ENCODE measurements at regions not wholly inside any gene's neighbourhood (a gene's known extent, or its start where the extent isn't known, plus 50 kb on each side); places are given as distances from the start of the nearest gene placed in this dataset.
"Not testable (repeated sequence)": the region's sequence is repeated elsewhere in the genome, so short reads cannot be mapped to it uniquely, and the experiment has no call there.

- TF ChIP-seq CTCF (IDR thresholded peaks at IDR 0.05; ENCODE audit: low read depth, low read length): no peak
These were observed 483.4 kb upstream of the LARGE1 start for GRCh38 chr22:34403667-34404066.

GRCh38 chr22:34410111-34410510, 489.8 kb upstream of the LARGE1 start:
- no peak for TF ChIP-seq CTCF (IDR thresholded peaks at IDR 0.05; ENCODE audit: low read depth, low read length)
- no peak overlapping the region for H3K4me3 ChIP-seq (ENCODE audit: low read depth, low read length)

More at GRCh38 chr22:34403667-34404066, 483.4 kb upstream of the LARGE1 start:
- no peak overlapping the region for H3K4me3 ChIP-seq (ENCODE audit: low read depth, low read length)

- H3K4me3 ChIP-seq (ENCODE audit: low read depth, low read length): no peak overlapping the region
- TF ChIP-seq CTCF (IDR thresholded peaks at IDR 0.05; ENCODE audit: low read depth, low read length): no peak
These were observed 494.5 kb upstream of the LARGE1 start for GRCh38 chr22:34414467-34415440.

GRCh38 chr22:34416022-34416860, 496.0 kb upstream of the LARGE1 start:
- no peak overlapping the region for H3K4me3 ChIP-seq (ENCODE audit: low read depth, low read length)
- TF ChIP-seq CTCF (IDR thresholded peaks at IDR 0.05; ENCODE audit: low read depth, low read length): no peak

- not testable (repeated sequence) for H3K4me3 ChIP-seq (ENCODE audit: low read depth, low read length)
These were observed 502.7 kb upstream of the LARGE1 start for GRCh38 chr22:34422948-34423347.

- H3K4me3 ChIP-seq (ENCODE audit: low read depth, low read length): no peak overlapping the region
- TF ChIP-seq CTCF (IDR thresholded peaks at IDR 0.05; ENCODE audit: low read depth, low read length): no peak
These were observed 507.2 kb upstream of the LARGE1 start for GRCh38 chr22:34427436-34427835.

- H3K4me3 ChIP-seq (ENCODE audit: low read depth, low read length): no peak overlapping the region
- TF ChIP-seq CTCF (IDR thresholded peaks at IDR 0.05; ENCODE audit: low read depth, low read length): no peak
These were observed 507.6 kb upstream of the LARGE1 start for GRCh38 chr22:34427841-34428240.
